GM06990 (cell line): ENCODE measurements at regions not wholly inside any gene's neighbourhood (a gene's known extent, or its start where the extent isn't known, plus 50 kb on each side); places are given as distances from the start of the nearest gene placed in this dataset.

Experiments
- DNase-seq: peaks from one replicate; pipeline ENCODE4 v3.0.0-alpha.2; 2011; ENCODE audit not compliant: insufficient read length; ENCODE audit errors: extremely low read depth
- H3K27me3 ChIP-seq: replicated peaks from 2 replicates; pipeline ENCODE4 v1.6.0; 2011; ENCODE audit warnings: low read length; ENCODE audit not compliant: control insufficient read depth, insufficient read depth
- H3K36me3 ChIP-seq: 2 replicates; pipeline ENCODE4 v1.5.1; 2011; ENCODE audit warnings: low read length; ENCODE audit not compliant: control insufficient read depth, insufficient read depth
- H3K4me3 ChIP-seq: replicated peaks from 2 replicates; pipeline ENCODE4 v1.5.1; 2011; ENCODE audit warnings: low read depth, mild to moderate bottlenecking, control low read depth, low read length
- TF ChIP-seq, protein P1 (sequence below): IDR thresholded peaks from 2 replicates; pipeline ENCODE4 v1.5.1; 2011; ENCODE audit warnings: low read length, control low read depth, mild to moderate bottlenecking, inconsistent platforms; ENCODE audit not compliant: insufficient read depth, poor library complexity, severe bottlenecking

DNA sequence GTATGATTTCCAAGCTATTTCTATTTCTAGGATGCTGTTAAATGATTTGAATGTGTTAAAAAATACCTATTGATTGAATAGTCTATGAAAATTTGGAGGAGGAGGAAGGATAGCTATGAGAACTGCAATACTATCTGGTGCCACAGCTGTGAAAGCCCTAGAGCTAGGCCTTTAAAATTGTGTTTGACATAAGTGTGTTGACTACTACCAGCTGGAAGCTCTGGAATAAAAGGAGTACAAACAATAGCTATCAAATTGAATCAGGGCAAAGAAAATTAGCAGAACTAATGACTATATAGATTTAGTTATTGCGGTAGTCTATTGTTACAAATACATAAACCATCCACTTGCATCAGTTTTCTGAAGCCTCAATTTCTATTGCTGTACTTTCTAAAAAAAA lies 124.8 kb upstream of the CNTN5 start:
- Histone ChIP-seq H3K36me3 (no peaks in the 10 kb centered on the region), H3K4me3 (no peak overlapping the region), H3K27me3 (no peaks in the 10 kb centered on the region)
- DNase-seq, result no peak
- TF ChIP-seq, protein P1, sequence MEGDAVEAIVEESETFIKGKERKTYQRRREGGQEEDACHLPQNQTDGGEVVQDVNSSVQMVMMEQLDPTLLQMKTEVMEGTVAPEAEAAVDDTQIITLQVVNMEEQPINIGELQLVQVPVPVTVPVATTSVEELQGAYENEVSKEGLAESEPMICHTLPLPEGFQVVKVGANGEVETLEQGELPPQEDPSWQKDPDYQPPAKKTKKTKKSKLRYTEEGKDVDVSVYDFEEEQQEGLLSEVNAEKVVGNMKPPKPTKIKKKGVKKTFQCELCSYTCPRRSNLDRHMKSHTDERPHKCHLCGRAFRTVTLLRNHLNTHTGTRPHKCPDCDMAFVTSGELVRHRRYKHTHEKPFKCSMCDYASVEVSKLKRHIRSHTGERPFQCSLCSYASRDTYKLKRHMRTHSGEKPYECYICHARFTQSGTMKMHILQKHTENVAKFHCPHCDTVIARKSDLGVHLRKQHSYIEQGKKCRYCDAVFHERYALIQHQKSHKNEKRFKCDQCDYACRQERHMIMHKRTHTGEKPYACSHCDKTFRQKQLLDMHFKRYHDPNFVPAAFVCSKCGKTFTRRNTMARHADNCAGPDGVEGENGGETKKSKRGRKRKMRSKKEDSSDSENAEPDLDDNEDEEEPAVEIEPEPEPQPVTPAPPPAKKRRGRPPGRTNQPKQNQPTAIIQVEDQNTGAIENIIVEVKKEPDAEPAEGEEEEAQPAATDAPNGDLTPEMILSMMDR, result no peak

DNA sequence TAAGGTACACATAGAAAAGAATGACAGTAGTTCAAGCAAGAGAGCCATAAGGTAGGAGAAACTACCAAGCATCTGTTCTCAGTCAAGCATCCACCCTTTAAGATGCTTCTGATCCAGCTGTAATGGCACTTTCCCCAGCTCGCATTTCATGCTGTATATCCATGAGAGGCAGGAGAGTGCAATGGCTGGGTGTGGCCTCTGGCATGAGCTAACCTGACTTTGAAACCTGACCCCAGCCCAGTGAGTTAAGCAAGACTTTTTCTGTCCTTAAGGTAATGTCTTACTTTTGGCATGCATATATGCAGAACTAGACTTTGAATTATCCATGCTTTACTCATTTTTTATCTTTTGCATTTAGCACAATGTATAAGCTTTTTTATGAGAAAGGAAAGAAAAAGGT lies 79.8 kb upstream of the CNTN5 start:
- no peaks in the 10 kb centered on the region for H3K36me3 ChIP-seq
- H3K4me3 ChIP-seq, result no peak overlapping the region
- no peaks in the 10 kb centered on the region for H3K27me3 ChIP-seq
- TF ChIP-seq, protein P1, result no peak
- DNase-seq, result no peak

DNA sequence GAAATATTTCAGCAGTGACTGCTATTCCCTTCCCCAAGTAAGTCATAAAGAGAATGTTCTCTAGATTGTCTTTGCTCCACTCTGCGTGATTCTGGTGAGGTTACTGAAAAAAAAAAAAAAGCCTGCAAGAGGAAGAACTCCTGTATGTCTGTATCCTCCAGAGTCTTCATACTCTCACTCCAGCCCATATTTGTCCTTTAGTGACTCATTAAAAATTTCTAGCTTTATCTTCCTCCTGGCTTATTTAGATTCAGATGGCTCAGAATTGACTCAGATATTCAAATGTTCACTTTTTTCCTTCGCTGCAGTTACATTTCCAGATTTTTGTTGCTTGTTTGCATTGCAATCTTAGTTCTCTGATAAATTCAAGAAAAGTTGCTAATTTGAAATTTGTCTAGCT lies 76.3 kb upstream of the CNTN5 start:
- no peak for DNase-seq
- no peaks in the 10 kb centered on the region for H3K27me3 ChIP-seq

DNA sequence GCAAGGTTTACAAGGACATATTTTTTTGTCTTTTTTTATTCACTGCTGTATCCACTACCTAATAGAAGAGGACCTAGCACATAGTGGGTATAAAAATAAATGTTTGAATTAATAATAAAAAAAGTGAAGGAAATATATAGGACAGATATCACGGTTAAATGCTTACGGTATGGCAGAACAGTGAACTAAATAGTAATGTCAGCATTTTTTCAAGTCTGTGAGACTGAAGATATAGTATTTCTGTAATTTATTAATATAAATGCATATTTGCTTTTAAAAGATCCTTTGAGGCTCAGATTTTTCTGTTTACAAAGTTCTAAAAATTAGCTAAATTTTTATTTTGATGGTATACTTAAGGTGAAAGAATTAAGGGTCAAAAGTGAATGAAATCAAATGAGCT lies 68.6 kb upstream of the CNTN5 start:
- H3K36me3 ChIP-seq, result no peaks in the 10 kb centered on the region
- no peak for DNase-seq
- TF ChIP-seq, protein P1, result no peak
- no peak overlapping the region for H3K4me3 ChIP-seq
- no peaks in the 10 kb centered on the region for H3K27me3 ChIP-seq

More for the DNA sequence above, 76.3 kb upstream of the CNTN5 start:
- TF ChIP-seq, protein P1, result no peak
- Histone ChIP-seq H3K4me3 (no peak overlapping the region), H3K36me3 (no peaks in the 10 kb centered on the region)

DNA sequence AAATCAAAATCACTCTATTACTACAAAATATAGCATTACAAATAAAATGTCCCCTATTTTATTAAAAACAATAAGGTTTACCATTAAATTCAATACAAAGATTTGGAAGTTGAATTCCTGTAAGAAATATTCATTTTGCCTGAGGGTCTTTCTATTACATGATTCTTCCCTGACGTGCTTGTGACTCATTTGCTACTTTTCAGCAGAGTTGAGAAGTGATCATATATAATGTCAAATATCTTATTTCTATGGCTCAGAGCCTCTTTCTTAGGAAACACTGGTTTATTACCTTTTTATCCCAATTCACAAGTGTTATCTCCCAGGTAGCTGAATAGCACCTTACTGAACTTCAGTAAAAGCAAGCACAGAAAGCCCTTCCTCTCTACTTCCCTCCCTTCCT lies 65.2 kb upstream of the CNTN5 start:
- H3K4me3 ChIP-seq, result no peak overlapping the region
- TF ChIP-seq, protein P1, result no peak
- no peaks in the 10 kb centered on the region for H3K27me3 ChIP-seq
- no peaks in the 10 kb centered on the region for H3K36me3 ChIP-seq
- DNase-seq, result no peak

DNA sequence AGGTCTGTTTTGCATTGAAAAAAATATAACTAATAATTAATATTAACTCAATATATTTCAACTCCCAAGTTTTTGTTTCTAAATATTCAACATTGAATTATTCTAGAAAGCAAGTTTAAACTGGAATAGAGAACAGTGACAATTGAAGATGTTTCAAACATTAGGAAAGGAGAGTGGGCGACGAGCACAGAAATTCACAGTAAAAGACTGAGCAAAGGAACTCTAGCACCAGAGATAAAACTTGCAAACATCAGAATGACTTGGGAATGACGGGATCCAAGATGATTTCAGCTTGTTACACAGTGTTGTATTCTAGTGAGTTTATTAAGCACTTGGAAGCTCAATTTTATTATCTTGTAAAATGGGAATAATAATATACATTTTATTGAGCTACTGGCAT lies 56.6 kb upstream of the CNTN5 start:
- TF ChIP-seq, protein P1, result no peak
- no peak overlapping the region for H3K4me3 ChIP-seq
- no peaks in the 10 kb centered on the region for H3K36me3 ChIP-seq
- no peaks in the 10 kb centered on the region for H3K27me3 ChIP-seq
- no peak for DNase-seq
